ENCODE measurements at regions not wholly inside any gene's neighbourhood (a gene's known extent, or its start where the extent isn't known, plus 50 kb on each side); places are given as distances from the start of the nearest gene placed in this dataset.
"Not testable (repeated sequence)": the region's sequence is repeated elsewhere in the genome, so short reads cannot be mapped to it uniquely, and the experiment has no call there.

DNA sequence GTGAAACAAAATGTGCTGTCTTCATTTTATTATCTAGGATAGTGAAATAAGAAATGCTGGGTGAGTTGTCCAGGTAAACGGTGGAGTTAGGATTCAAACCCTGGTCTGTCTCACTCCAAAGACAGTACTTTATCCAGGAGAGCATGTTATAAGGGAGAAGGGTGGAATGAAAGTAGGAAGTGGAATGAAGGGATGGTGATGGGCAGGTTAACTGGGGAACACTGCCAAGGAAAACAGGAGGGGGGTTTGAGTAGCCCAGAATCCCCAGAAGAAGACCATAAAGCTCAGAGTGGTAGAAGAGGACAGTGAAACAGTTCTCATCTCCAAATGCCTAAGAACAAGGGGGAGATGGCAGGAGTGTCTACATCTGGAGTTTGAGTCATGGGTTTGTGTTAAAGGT is 169.0 kb downstream of the BARX2 start:
- no peak overlapping the region for H3K9ac ChIP-seq (ENCODE audit: insufficient read depth in 1 of 2, low read length in 2 of 2)
- H3K9me3 ChIP-seq (ENCODE audit: control insufficient read depth in 4 of 4, insufficient read depth in 3 of 4, low read length in 3 of 4), result peaks cover 0 to 7% (median 0%) of the 10 kb centered on the region in 4 donors
- H3K4me3 ChIP-seq, result no peak overlapping the region
- ATAC-seq (ENCODE audit: insufficient read depth, low FRiP score) (no peak), DNase-seq (no peak)
- H3K27ac ChIP-seq (ENCODE audit: low read depth in 1 of 2, low read length in 1 of 2), result no peak overlapping the region
- TF ChIP-seq, protein P1, sequence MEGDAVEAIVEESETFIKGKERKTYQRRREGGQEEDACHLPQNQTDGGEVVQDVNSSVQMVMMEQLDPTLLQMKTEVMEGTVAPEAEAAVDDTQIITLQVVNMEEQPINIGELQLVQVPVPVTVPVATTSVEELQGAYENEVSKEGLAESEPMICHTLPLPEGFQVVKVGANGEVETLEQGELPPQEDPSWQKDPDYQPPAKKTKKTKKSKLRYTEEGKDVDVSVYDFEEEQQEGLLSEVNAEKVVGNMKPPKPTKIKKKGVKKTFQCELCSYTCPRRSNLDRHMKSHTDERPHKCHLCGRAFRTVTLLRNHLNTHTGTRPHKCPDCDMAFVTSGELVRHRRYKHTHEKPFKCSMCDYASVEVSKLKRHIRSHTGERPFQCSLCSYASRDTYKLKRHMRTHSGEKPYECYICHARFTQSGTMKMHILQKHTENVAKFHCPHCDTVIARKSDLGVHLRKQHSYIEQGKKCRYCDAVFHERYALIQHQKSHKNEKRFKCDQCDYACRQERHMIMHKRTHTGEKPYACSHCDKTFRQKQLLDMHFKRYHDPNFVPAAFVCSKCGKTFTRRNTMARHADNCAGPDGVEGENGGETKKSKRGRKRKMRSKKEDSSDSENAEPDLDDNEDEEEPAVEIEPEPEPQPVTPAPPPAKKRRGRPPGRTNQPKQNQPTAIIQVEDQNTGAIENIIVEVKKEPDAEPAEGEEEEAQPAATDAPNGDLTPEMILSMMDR (IDR thresholded peaks at IDR 0.05; ENCODE audit: control extremely low read depth, extremely low read depth), result no peak
- H3K4me1 ChIP-seq (ENCODE audit: control insufficient read depth in 5 of 5, insufficient read depth in 5 of 5, low read length in 5 of 5), result no peaks in the 10 kb centered on the region
- H3K36me3 ChIP-seq (ENCODE audit: control insufficient read depth in 4 of 4, insufficient read depth in 4 of 4, low read length in 4 of 4), result no peaks in the 10 kb centered on the region
- WGBS, 2 donors, result 76 to 86% methylated on average over 1 of the region's 1 CpG
- no peaks in the 10 kb centered on the region for H3K27me3 ChIP-seq (ENCODE audit: control insufficient read depth in 3 of 3, insufficient read depth in 3 of 3, low read length in 2 of 3)

DNA sequence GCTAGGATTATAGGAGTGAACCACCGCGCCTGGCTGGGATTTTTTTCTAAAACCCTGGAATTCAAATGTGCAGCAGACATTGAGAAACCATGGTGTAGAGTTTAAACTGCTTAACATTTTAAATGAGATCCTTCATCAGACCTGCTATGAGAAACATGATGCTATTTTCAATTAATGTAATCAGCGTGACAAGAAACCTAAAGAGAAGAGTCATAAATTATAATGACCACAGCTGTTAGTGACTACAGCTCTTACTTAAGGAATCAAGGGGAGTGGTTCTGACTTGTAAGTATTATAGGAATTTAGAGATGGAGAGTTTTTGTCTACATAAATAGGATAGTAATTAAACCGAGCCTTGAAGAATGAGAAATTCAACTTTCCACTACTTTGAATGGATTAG is 170.6 kb downstream of the BARX2 start:
- no peak overlapping the region for H3K9ac ChIP-seq (ENCODE audit: insufficient read depth in 1 of 2, low read length in 2 of 2)
- no peak for DNase-seq
- H3K4me3 ChIP-seq, result no peak overlapping the region
- peaks cover 0 to 9% (median 0%) of the 10 kb centered on the region in 4 donors for H3K9me3 ChIP-seq (ENCODE audit: control insufficient read depth in 4 of 4, insufficient read depth in 3 of 4, low read length in 3 of 4)
- H3K36me3 ChIP-seq (ENCODE audit: control insufficient read depth in 4 of 4, insufficient read depth in 4 of 4, low read length in 4 of 4), result no peaks in the 10 kb centered on the region
- H3K27ac ChIP-seq (ENCODE audit: low read depth in 1 of 2, low read length in 1 of 2), result no peak overlapping the region
- no peaks in the 10 kb centered on the region for H3K27me3 ChIP-seq (ENCODE audit: control insufficient read depth in 3 of 3, insufficient read depth in 3 of 3, low read length in 2 of 3)
- ATAC-seq (ENCODE audit: insufficient read depth, low FRiP score), result no peak
- TF ChIP-seq, protein P1 (IDR thresholded peaks at IDR 0.05; ENCODE audit: control extremely low read depth, extremely low read depth), result no peak
- H3K4me1 ChIP-seq (ENCODE audit: control insufficient read depth in 5 of 5, insufficient read depth in 5 of 5, low read length in 5 of 5), result no peaks in the 10 kb centered on the region
- 82 to 87% methylated on average over 4 of the region's 4 CpGs for WGBS, 2 donors

DNA sequence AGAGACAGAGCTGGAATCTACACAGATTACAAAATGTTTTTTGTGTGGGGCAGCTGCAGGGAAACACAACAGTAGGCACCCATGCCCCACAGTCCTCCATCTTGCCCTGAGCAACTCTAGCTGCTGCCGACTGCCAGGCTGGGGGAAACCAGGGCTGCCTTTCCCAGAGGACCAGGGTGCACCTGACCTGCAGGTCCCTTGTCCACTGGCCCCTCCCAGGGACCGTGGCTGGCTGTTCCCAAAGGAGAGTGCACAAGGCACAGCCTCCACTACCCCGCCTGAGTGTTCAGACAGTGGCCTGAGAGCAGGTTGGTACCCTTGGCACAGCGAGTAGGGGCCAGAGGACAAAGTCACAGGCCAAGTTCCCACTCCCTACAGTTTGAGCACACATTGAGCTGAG is 181.8 kb downstream of the BARX2 start:
- no peaks in the 10 kb centered on the region for H3K4me1 ChIP-seq (ENCODE audit: control insufficient read depth in 5 of 5, insufficient read depth in 5 of 5, low read length in 5 of 5)
- H3K9me3 ChIP-seq (ENCODE audit: control insufficient read depth in 4 of 4, insufficient read depth in 3 of 4, low read length in 3 of 4), result peaks cover 0 to 8% (median 3%) of the 10 kb centered on the region in 4 donors
- TF ChIP-seq, protein P1 (IDR thresholded peaks at IDR 0.05; ENCODE audit: control extremely low read depth, extremely low read depth), result no peak
- no peak for DNase-seq
- H3K27me3 ChIP-seq (ENCODE audit: control insufficient read depth in 3 of 3, insufficient read depth in 3 of 3, low read length in 2 of 3), result no peaks in the 10 kb centered on the region
- no peaks in the 10 kb centered on the region for H3K36me3 ChIP-seq (ENCODE audit: control insufficient read depth in 4 of 4, insufficient read depth in 4 of 4, low read length in 4 of 4)
- H3K9ac ChIP-seq (ENCODE audit: insufficient read depth in 1 of 2, low read length in 2 of 2), result no peak overlapping the region
- 86% methylated on average over 4 of the region's 4 CpGs for WGBS, 2 donors
- H3K27ac ChIP-seq (ENCODE audit: low read depth in 1 of 2, low read length in 1 of 2), result no peak overlapping the region
- H3K4me3 ChIP-seq, result no peak overlapping the region
- no peak for ATAC-seq (ENCODE audit: insufficient read depth, low FRiP score)

DNA sequence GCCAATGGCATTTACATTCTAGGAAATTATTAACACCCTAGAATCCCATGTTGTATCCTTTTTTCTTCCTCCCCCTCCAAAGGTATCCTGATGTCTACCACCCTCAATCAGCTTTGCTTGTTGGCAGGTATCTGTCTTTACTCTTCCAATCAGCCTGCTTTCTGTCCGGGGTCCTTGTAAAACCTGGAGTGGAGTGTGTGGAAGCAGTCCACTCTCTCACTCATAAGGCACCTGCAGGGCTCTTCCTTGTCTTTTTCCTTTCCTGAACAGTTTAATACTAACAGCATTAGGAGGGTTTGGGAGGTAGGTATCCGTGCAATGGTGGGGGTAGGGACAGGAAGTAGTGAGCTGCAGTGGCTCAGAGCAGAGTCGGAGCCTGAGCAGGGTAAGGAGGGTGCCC is 193.4 kb downstream of the BARX2 start:
- H3K4me3 ChIP-seq, result no peak overlapping the region
- H3K9me3 ChIP-seq (ENCODE audit: control insufficient read depth in 4 of 4, insufficient read depth in 3 of 4, low read length in 3 of 4), result peaks cover 0 to 8% (median 1%) of the 10 kb centered on the region in 4 donors
- no peak overlapping the region for H3K27ac ChIP-seq (ENCODE audit: low read depth in 1 of 2, low read length in 1 of 2)
- H3K4me1 ChIP-seq (ENCODE audit: control insufficient read depth in 5 of 5, insufficient read depth in 5 of 5, low read length in 5 of 5), result no peaks in the 10 kb centered on the region
- H3K36me3 ChIP-seq (ENCODE audit: control insufficient read depth in 4 of 4, insufficient read depth in 4 of 4, low read length in 4 of 4), result no peaks in the 10 kb centered on the region
- no peak for ATAC-seq (ENCODE audit: insufficient read depth, low FRiP score)
- WGBS, 2 donors, result 83 to 86% methylated on average over 3 of the region's 3 CpGs
- TF ChIP-seq, protein P1 (IDR thresholded peaks at IDR 0.05; ENCODE audit: control extremely low read depth, extremely low read depth), result no peak
- no peak overlapping the region for H3K9ac ChIP-seq (ENCODE audit: insufficient read depth in 1 of 2, low read length in 2 of 2)
- no peaks in the 10 kb centered on the region for H3K27me3 ChIP-seq (ENCODE audit: control insufficient read depth in 3 of 3, insufficient read depth in 3 of 3, low read length in 2 of 3)
- no peak for DNase-seq

DNA sequence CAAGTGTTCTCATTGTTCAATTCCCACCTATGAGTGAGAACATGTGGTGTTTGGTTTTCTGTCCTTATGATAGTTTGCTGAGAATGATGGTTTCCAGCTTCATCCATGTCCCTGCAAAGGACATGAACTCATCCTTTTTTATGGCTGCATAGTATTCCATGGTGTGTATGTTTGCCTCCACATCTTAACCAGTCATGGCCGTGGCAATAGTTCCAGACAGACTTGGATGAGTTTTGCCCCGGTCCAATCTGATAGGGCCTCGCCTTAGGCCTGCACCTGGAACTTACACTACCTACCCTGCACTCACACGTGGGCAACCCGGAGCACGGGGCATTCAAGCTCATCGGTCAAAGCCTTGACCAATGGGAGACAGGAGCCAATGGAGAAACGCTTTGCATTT is 197.0 kb downstream of the BARX2 start:
- not testable (repeated sequence) for ATAC-seq (ENCODE audit: insufficient read depth, low FRiP score); H3K27me3 ChIP-seq (ENCODE audit: control insufficient read depth in 3 of 3, insufficient read depth in 3 of 3, low read length in 2 of 3); H3K4me3 ChIP-seq; H3K27ac ChIP-seq (ENCODE audit: low read depth in 1 of 2, low read length in 1 of 2); DNase-seq; H3K9ac ChIP-seq (ENCODE audit: insufficient read depth in 1 of 2, low read length in 2 of 2); H3K36me3 ChIP-seq (ENCODE audit: control insufficient read depth in 4 of 4, insufficient read depth in 4 of 4, low read length in 4 of 4); H3K4me1 ChIP-seq (ENCODE audit: control insufficient read depth in 5 of 5, insufficient read depth in 5 of 5, low read length in 5 of 5)
- WGBS, 2 donors, result 94 to 96% methylated on average over 8 of the region's 8 CpGs
- peaks cover 0 to 20% (median 1%) of the 10 kb centered on the region in 4 donors for H3K9me3 ChIP-seq (ENCODE audit: control insufficient read depth in 4 of 4, insufficient read depth in 3 of 4, low read length in 3 of 4)
